IMR-90 (cell line): ENCODE measurements at regions not wholly inside any gene's neighbourhood (a gene's known extent, or its start where the extent isn't known, plus 50 kb on each side); places are given as distances from the start of the nearest gene placed in this dataset.

ENCODE experiments used
- ATAC-seq: fragments of 200-7000 bp; cut with Tn5 transposase; 2 replicates; pipeline ENCODE4 v1.9.1; 2020; ENCODE audit warnings: low read depth, mild to moderate bottlenecking, moderate library complexity
- BruUV-seq: library from RNA; stranded (reverse); fragments of 400-500 nt; replicated peaks from 2 replicates; lab custom pipeline; 2021; lab: Mats Ljungman, UMichigan
- CTCF ChIA-PET: fragments of 300-600 bp; formaldehyde crosslinking; extraction: SDS; loops from one replicate; lab custom pipeline; 2021; ENCODE audit warnings: antibody characterized with exemption; lab: Yijun Ruan, JAX
- POLR2A ChIA-PET: fragments of 300-600 bp; sonication (Branson Sonifier 250); formaldehyde crosslinking; loops from one replicate; lab custom pipeline; 2022; ENCODE audit warnings: antibody characterized with exemption; ENCODE audit not compliant: unreplicated experiment; lab: Charles Lee
- DNase-seq: peaks from one replicate; pipeline ENCODE4 v3.0.0; 2013
- H2AFZ ChIP-seq: replicated peaks from 2 replicates; pipeline ENCODE3; 2013; ENCODE audit warnings: low read length, mild to moderate bottlenecking; ENCODE audit not compliant: poor library complexity
- H2AK5ac ChIP-seq: 2 replicates; pipeline ENCODE4 v1.6.1; 2013; ENCODE audit warnings: low read depth, low read length, inconsistent platforms
- H2AK9ac ChIP-seq: replicated peaks from 2 replicates; pipeline ENCODE3; 2013; ENCODE audit warnings: mild to moderate bottlenecking, low read depth, low read length, moderate library complexity; ENCODE audit not compliant: poor library complexity
- H2BK120ac ChIP-seq: 2 replicates; pipeline ENCODE4 v1.6.1; 2013; ENCODE audit warnings: low read depth, low read length, inconsistent platforms
- H2BK15ac ChIP-seq: 3 replicates; pipeline ENCODE4 v1.6.1; 2013; ENCODE audit warnings: low read depth, low read length, inconsistent platforms
- H2BK20ac ChIP-seq: 2 replicates; pipeline ENCODE4 v1.6.1; 2013; ENCODE audit warnings: low read depth, mild to moderate bottlenecking, inconsistent platforms, low read length, moderate library complexity
- H2BK5ac ChIP-seq: 2 replicates; pipeline ENCODE4 v1.6.1; 2013; ENCODE audit warnings: mild to moderate bottlenecking, low read depth, low read length, inconsistent platforms; ENCODE audit not compliant: poor library complexity, severe bottlenecking
- H3K14ac ChIP-seq: replicated peaks from 2 replicates; pipeline ENCODE4 v1.6.1; 2013; ENCODE audit warnings: low read depth, low read length, inconsistent platforms
- H3K18ac ChIP-seq: 2 replicates; pipeline ENCODE4 v1.6.1; 2013; ENCODE audit warnings: low read depth, low read length, control low read depth
- H3K23ac ChIP-seq: 2 replicates; pipeline ENCODE4 v1.6.1; 2013; ENCODE audit warnings: low read depth, low read length, inconsistent platforms
- H3K27ac ChIP-seq: 2 replicates; pipeline ENCODE4 v1.5.1; 2013; ENCODE audit warnings: mild to moderate bottlenecking, control low read depth, low read length; ENCODE audit not compliant: insufficient read depth
- H3K27me3 ChIP-seq: 2 replicates; pipeline ENCODE4 v1.6.1; 2013; ENCODE audit warnings: low read length; ENCODE audit not compliant: control insufficient read depth, insufficient read depth
- H3K36me3 ChIP-seq: 2 replicates; pipeline ENCODE4 v1.6.1; 2013; ENCODE audit warnings: low read length, mixed read lengths; ENCODE audit not compliant: control insufficient read depth, insufficient read depth
- H3K4ac ChIP-seq: 2 replicates; pipeline ENCODE4 v1.6.1; 2013; ENCODE audit warnings: low read depth, low read length, inconsistent platforms
- H3K4me1 ChIP-seq: 2 replicates; pipeline ENCODE4 v1.6.1; 2013; ENCODE audit warnings: low read length, mixed read lengths; ENCODE audit not compliant: control insufficient read depth, insufficient read depth
- H3K4me2 ChIP-seq: 2 replicates; pipeline ENCODE4 v1.6.1; 2013; ENCODE audit warnings: low read depth, mild to moderate bottlenecking, control low read depth, low read length, moderate library complexity
- H3K4me3 ChIP-seq: 2 replicates; pipeline ENCODE4 v1.5.1; 2013; ENCODE audit warnings: low read depth, mild to moderate bottlenecking, control low read depth, low read length, moderate library complexity; ENCODE audit not compliant: insufficient read depth
- H3K56ac ChIP-seq: 2 replicates; pipeline ENCODE4 v1.6.1; 2013; ENCODE audit warnings: low read length, inconsistent platforms; ENCODE audit not compliant: insufficient read depth; ENCODE audit errors: extremely low read depth
- H3K79me1 ChIP-seq, 2 experiments: 2 replicates each; pipeline ENCODE4 v1.6.1; 2013; ENCODE audit warnings: low read length in 2 of 2, inconsistent platforms in 1 of 2, low read depth in 1 of 2
- H3K9ac ChIP-seq: 2 replicates; pipeline ENCODE4 v1.6.1; 2013; ENCODE audit warnings: low read depth, low read length, control low read depth
- H3K9me1 ChIP-seq: 2 replicates; pipeline ENCODE4 v1.6.1; 2013; ENCODE audit warnings: low read length, inconsistent platforms; ENCODE audit not compliant: insufficient read depth
- H3K9me3 ChIP-seq: 2 replicates; pipeline ENCODE4 v1.6.1; 2013; ENCODE audit warnings: low read length; ENCODE audit not compliant: control insufficient read depth, insufficient read depth
- H4K20me1 ChIP-seq: 2 replicates; pipeline ENCODE4 v1.6.1; 2013; ENCODE audit warnings: low read length, inconsistent platforms; ENCODE audit not compliant: insufficient read depth
- H4K5ac ChIP-seq: 2 replicates; pipeline ENCODE4 v1.6.1; 2013; ENCODE audit warnings: mild to moderate bottlenecking, low read depth, low read length, control low read depth
- H4K8ac ChIP-seq, 2 experiments: 2 replicates each; pipeline ENCODE4 v1.6.1; 2013; ENCODE audit warnings: low read depth in 2 of 2, low read length in 2 of 2, control low read depth in 1 of 2, inconsistent platforms in 1 of 2
- H4K91ac ChIP-seq: 2 replicates; pipeline ENCODE4 v1.6.1; 2013; ENCODE audit warnings: low read depth, low read length, inconsistent platforms; ENCODE audit not compliant: insufficient read depth
- CEBPB ChIP-seq: IDR thresholded peaks from 2 replicates; pipeline ENCODE4 v1.6.1; 2012; ENCODE audit warnings: low read depth, low read length, improper control_type of control experiment
- CTCF ChIP-seq: conservative IDR thresholded peaks from 2 replicates; pipeline ENCODE4 v1.5.1; 2012; ENCODE audit warnings: mild to moderate bottlenecking, low read depth, low read length, improper control_type of control experiment
- FOS ChIP-seq: fragments of 150-350 bp; IDR thresholded peaks from 2 replicates; pipeline ENCODE4 v1.6.1; 2016; ENCODE audit warnings: low read depth, low read length
- MXI1 ChIP-seq: IDR thresholded peaks from 2 replicates; pipeline ENCODE4 v1.6.1; 2012; ENCODE audit warnings: low read depth, mild to moderate bottlenecking, low read length, moderate library complexity, borderline replicate concordance
- NFE2L2 ChIP-seq: fragments of 150-350 bp; IDR thresholded peaks from 2 replicates; pipeline ENCODE4 v1.6.1; 2016; ENCODE audit warnings: low read depth, mild to moderate bottlenecking, low read length
- RFX5 ChIP-seq: IDR thresholded peaks from 2 replicates; pipeline ENCODE4 v1.8.0; 2012; ENCODE audit warnings: low read depth, mild to moderate bottlenecking, low read length, moderate library complexity
- WGBS, 2 experiments: methylation state at CpG; one replicate each; pipeline versions ENCODE4 v1.1.5 to v1.1.7; 2013; ENCODE audit warnings: missing lambda C conversion rate in 2 of 2; ENCODE audit not compliant: insufficient read length in 1 of 2; ENCODE audit errors: extremely low coverage in 2 of 2; 5-methylcytosine and 5-hydroxymethylcytosine counted together
- dilution Hi-C: fragments of 300-500 bp; cut with HindIII; formaldehyde crosslinking; loops from one replicate; pipeline ENCODE4 v1.14.3; 2018; ENCODE audit warnings: low sequenced_read_pairs; ENCODE audit not compliant: unreplicated experiment
- in situ Hi-C: fragments of 300-500 bp; cut with MboI; formaldehyde crosslinking; loops from 3 replicates; pipeline ENCODE4 v1.14.3; 2019; ENCODE audit warnings: low sequenced_read_pairs, inconsistent platforms, mixed read lengths
- intact Hi-C: fragments of 100-400 bp; cut with micrococcal nuclease; formaldehyde crosslinking; loops from 2 replicates; pipeline ENCODE4 v1.10.0; 2022

- no peaks in the 10 kb centered on the region for H3K27me3 ChIP-seq
- H3K14ac ChIP-seq: no peak overlapping the region
- no CpG with 5 or more reads among the region's 2 CpGs for WGBS, 2 experiments
- in situ Hi-C loops (no loop called here), intact Hi-C loops (no loop called here), dilution Hi-C loops (no loop called here)
- H3K4me3 ChIP-seq: no peak overlapping the region
- H2BK15ac ChIP-seq: no peak overlapping the region
- no peak overlapping the region for H3K4me2 ChIP-seq
- no peaks in the 10 kb centered on the region for H3K36me3 ChIP-seq
- no peak overlapping the region for H2AFZ ChIP-seq
- no peak overlapping the region for H3K23ac ChIP-seq
- ATAC-seq (no peak), DNase-seq (no peak)
- TF ChIP-seq MXI1 (no peak), CEBPB (no peak), FOS (no peak), RFX5 (no peak), NFE2L2 (no peak), CTCF (no peak)
- H3K27ac ChIP-seq: no peak overlapping the region
- no peak overlapping the region for H2AK5ac ChIP-seq
- no peak overlapping the region for H4K8ac ChIP-seq
- no peak overlapping the region for H3K4ac ChIP-seq
- no peak overlapping the region for H2AK9ac ChIP-seq
- BruUV-seq: no TSS peak
- ChIA-PET CTCF (no interaction called here), POLR2A (no interaction called here)
- H4K91ac ChIP-seq: no peak overlapping the region
- no peak overlapping the region for H2BK120ac ChIP-seq
- H3K9me1 ChIP-seq: no peaks in the 10 kb centered on the region
- H3K56ac ChIP-seq: no peak overlapping the region
- H2BK20ac ChIP-seq: no peak overlapping the region
- H4K20me1 ChIP-seq: no peaks in the 10 kb centered on the region
- H3K9me3 ChIP-seq: peaks cover 12% of the 10 kb centered on the region
- H3K4me1 ChIP-seq: no peaks in the 10 kb centered on the region
- no peak overlapping the region for H2BK5ac ChIP-seq
- H4K5ac ChIP-seq: no peak overlapping the region
- H3K18ac ChIP-seq: no peak overlapping the region
- H3K9ac ChIP-seq: no peak overlapping the region
- no peaks in the 10 kb centered on the region for H3K79me1 ChIP-seq
Measured at GRCh38 chr12:126668961-126669360, 1598.0 kb upstream of the TMEM132C start.
